Sigmoid colon (tissue), 4 donors: ENCODE measurements at regions not wholly inside any gene's neighbourhood (a gene's known extent, or its start where the extent isn't known, plus 50 kb on each side); places are given as distances from the start of the nearest gene placed in this dataset.

Experiments
- EP300 ChIP-seq, 4 donors: sonication (generic); formaldehyde crosslinking; IDR thresholded peaks; one replicate each; pipeline ENCODE4 v1.6.1; 2017; ENCODE audit warnings: antibody characterized with exemption in 4 of 4
- POLR2A ChIP-seq, 2 donors: fragments of 450-650 bp; IDR thresholded peaks; one replicate each; pipeline ENCODE4 v1.6.1; 2016; ENCODE audit warnings: antibody characterized with exemption in 2 of 2, mild to moderate bottlenecking in 2 of 2, moderate library complexity in 2 of 2
- POLR2AphosphoS5 ChIP-seq, 4 donors: sonication (generic); formaldehyde crosslinking; IDR thresholded peaks; one replicate each; pipeline ENCODE4 v1.6.1; 2017; ENCODE audit warnings: antibody characterized with exemption in 4 of 4
- TF ChIP-seq, protein P1 (sequence below), 4 experiments: fragments of 450-650 bp in 3 of 4; fragments of 200-600 bp in 1 of 4; IDR thresholded peaks; one replicate each; pipeline ENCODE4 v1.5.1; 2016 to 2019; ENCODE audit warnings: antibody characterized with exemption in 4 of 4, mild to moderate bottlenecking in 3 of 4, moderate library complexity in 2 of 4

DNA sequence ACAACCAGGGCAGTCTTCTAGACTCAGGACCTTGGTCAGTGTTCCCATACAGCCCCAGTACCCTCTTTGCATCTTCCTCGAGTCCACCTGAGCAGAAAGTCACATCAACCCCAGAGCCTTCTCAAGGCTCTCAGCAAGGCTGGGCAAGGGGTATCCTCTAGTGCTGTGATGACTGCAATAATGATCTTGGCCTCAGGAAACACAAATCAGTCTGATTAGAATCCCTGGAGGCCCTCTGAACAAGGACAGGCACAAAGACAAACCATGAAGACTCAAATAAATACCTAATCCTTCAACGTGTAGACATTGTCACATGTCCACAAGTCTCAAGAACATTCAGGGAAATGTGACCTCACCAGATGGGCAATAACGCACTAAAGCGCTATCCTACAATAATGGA, 468.2 kb downstream of the TBC1D4 start:
- TF ChIP-seq, protein P1, sequence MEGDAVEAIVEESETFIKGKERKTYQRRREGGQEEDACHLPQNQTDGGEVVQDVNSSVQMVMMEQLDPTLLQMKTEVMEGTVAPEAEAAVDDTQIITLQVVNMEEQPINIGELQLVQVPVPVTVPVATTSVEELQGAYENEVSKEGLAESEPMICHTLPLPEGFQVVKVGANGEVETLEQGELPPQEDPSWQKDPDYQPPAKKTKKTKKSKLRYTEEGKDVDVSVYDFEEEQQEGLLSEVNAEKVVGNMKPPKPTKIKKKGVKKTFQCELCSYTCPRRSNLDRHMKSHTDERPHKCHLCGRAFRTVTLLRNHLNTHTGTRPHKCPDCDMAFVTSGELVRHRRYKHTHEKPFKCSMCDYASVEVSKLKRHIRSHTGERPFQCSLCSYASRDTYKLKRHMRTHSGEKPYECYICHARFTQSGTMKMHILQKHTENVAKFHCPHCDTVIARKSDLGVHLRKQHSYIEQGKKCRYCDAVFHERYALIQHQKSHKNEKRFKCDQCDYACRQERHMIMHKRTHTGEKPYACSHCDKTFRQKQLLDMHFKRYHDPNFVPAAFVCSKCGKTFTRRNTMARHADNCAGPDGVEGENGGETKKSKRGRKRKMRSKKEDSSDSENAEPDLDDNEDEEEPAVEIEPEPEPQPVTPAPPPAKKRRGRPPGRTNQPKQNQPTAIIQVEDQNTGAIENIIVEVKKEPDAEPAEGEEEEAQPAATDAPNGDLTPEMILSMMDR (IDR thresholded peaks at IDR 0.05) = no peak
- TF ChIP-seq POLR2AphosphoS5 (IDR thresholded peaks at IDR 0.05) = no peak
- TF ChIP-seq POLR2A (IDR thresholded peaks at IDR 0.05) = no peak
- no peak for TF ChIP-seq EP300 (IDR thresholded peaks at IDR 0.05)
